Epidermal melanocyte (primary cell): ENCODE measurements at regions not wholly inside any gene's neighbourhood (a gene's known extent, or its start where the extent isn't known, plus 50 kb on each side); places are given as distances from the start of the nearest gene placed in this dataset.

Source experiments
- DNase-seq: peaks from one replicate; pipeline ENCODE4 v3.0.0; 2011; ENCODE audit warnings: low spot score; ENCODE audit not compliant: insufficient read length

GRCh38 chrX:107560041-107560440 lies 68.3 kb upstream of the PRPS1 start:
- DNase-seq, result no peak

DNA sequence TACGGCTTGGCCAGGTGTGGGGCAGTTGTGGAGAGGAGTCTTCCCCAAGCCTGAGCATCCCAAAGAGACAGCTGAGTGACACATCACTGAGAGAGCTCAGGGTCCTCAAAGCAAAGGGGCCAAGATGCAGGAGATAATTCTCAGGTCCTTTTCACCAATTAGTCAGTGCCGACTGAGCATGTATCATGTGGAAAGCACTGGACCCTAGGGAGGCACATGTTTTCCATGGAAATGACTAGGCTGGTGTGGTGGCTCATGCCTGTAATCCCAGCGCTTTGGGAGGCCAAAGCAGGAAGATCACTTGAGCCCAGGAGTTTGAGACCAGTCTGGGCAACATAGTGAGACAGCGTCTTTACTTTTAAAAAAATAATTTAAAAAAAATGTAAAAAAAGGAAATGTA lies 67.3 kb upstream of the PRPS1 start:
- no peak for DNase-seq

DNA sequence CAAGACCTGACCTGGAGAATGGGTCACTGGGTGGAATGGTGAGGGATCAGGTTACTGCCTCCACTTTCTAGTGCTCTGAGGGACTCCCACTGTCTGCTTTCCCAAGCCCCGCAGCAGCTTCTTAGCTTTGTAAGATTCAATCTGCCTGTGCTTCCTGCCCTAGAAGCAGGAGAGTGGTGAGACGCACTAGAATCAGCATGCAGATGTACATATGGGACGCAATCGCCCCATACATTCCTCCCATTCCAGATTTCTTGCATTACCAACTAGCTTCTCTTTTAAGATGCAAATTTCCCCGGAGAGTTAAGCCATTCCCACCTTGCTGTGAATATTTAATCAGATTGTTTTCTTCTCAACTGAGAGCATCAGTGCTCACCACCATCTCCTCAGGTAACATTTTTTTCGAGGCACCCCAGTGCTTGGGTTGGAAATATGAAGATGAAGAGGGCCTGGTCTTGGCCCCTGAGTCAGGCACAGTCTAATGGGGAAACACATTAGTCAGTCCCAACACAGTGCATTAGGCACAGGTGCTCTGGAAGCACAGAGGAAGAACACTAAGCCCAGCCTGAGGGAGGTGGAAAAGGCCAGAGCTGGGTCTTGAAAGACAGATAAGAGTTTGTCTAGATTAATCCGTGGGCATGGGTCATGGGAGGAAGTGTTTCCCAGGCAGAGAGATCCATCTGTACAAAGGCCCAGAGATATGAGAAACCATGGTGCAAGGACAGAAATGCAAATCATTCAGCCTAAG lies 66.7 kb upstream of the PRPS1 start:
- DNase-seq, result no peak

DNA sequence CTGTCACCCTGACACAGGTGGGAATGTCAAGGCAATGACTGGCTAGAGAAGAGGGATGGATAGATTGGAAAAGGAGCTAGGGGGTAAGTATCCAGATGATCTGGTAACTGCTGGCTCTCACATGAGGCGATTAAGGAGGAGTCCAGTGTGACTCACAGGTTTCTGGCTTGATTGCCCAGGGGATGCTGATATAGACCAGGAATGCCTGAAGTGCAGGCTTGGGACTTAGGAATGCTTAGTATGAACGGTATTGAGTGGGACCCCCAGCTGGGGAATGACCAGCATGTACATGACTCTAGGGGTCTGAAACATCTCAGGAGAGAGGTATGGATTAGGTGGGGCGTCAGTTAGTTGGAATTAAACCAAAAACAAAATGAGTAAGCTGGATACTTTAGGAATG lies 65.8 kb upstream of the PRPS1 start:
- no peak for DNase-seq

DNA sequence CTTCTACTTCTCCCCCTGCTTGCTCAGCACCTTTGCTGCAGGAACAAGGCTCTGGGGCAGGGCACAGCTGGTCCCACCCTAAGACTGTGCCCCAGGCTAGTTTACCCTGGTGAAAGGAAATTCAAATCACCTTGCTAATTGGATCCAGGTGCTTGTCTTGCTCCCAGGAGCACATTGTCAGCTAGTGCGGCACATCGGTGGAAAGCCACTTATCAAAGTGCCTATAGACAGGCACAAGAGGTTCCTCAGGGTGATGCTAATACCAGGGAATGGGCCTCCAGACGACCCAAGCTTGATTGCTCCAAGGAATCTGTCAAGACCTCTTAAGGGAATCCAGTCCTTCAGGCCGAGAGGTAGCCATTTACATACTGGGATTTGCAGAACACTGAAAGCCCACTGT lies 64.5 kb upstream of the PRPS1 start:
- no peak for DNase-seq

- no peak for DNase-seq
These were observed 63.3 kb upstream of the PRPS1 start for GRCh38 chrX:107565015-107565414.

DNA sequence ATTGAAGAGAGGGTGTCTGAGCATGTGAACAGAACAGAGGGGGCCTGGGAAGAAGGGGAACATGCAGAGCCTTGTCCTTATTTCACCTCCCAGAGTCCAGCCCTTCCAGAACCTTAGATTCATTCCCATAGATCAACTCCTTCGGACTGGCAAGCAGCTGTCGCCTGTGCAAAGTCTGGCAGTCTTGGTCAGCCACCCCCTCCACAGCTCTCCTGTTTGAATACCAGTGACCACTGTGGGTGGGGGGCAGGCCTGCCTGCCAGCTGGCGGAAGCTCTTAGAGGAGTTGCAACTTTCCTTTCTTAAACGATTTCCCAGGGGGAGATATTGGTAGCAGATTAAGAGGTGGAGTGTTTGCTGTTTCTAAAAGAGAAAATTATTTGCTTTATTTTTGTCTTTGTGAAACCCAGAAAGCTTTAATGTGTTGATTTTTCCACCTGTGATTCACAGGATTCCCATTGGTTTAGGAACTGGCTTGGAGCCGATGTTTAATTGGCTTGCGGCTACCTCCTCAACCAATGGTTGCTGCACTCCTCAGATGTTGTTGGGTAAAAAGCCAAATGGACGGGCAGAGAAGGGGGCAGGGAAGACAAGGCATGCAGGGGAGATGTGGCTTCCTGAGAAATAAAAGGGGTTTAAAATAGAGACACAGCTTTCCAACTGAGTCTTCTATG lies 62.2 kb upstream of the PRPS1 start:
- no peak for DNase-seq

DNA sequence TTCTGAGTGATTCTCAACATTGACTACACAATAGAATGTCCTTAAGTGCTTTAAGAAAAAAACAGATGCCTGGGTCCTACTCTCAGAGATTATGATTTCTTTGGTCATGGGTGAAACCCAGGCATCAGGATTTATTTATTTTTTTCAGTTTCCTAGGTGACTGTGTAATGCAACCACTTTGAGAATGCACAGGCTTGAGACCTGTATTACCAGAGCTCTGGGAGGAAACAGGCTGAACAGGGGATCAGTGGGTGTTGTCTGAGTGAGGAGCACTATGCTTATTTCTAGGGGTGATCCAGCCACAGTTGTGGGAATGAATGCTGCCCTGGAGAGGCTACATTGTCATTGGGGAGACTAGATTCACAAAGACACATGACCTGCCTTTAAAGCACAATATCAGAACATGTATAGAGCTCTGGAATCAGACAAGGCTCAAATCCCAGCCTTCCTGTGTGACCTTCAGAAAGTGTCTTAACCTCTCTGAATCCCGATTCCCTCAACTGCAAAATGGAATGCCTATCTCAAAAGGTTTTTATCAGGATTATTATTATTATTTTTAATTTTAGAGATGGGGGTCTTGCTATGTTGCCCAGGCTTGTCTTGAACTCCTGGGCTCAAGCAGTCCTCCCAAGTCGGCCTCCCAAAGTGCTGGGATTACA lies 61.6 kb upstream of the PRPS1 start:
- no peak for DNase-seq

GRCh38 chrX:107567370-107567769 lies 60.9 kb upstream of the PRPS1 start:
- DNase-seq, result no peak

- DNase-seq, result peak; percentile 44
These were observed 56.9 kb upstream of the PRPS1 start for GRCh38 chrX:107571296-107571998.

DNA sequence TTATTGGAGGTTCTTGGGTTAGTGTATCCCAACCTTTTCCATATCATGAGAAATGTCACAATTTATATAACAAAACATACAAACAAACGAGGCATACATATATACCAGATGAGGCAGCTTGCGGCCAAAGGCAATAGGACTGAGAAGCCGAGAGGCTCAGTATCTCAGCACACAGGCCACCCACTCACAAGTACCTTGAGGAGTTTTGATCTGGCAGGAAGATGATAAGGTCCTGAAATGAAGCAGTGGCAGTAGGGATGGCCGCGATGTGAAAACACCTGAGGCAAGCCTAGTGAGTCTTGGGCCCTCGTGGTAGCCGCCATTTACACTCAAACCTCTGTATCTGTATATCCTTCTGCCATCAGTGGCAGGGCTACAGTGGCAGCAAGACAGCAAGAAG lies 55.3 kb upstream of the PRPS1 start:
- DNase-seq, result no peak

GRCh38 chrX:107574054-107574683 lies 54.1 kb upstream of the PRPS1 start:
- no peak for DNase-seq

GRCh38 chrX:107574711-107575110 lies 53.6 kb upstream of the PRPS1 start:
- no peak for DNase-seq

- no peak for DNase-seq
These were observed 51.9 kb upstream of the PRPS1 start for GRCh38 chrX:107576392-107576791.

- no peak for DNase-seq
These were observed 51.5 kb upstream of the PRPS1 start for GRCh38 chrX:107576841-107577240.

DNA sequence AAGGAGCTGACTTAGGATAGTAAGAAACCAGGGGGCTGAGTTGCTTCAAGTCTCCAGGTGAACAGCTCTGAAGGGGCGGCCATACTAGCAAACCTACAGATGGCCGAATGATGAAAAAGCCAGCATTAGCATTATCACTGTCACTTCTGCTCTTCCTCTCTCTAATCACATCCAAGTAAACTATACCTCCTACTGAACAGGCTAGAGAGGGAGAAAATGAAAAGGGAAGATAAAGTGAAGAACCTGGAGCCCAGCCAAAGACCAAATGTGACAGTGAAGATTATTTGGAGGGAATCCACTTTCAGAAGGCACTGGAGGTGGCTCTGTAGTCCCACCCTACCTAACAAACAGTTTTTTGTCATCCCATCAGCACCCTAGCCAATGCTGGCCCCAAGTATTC lies 50.4 kb upstream of the PRPS1 start:
- DNase-seq, result no peak
